A673 (cell line): ENCODE measurements at regions not wholly inside any gene's neighbourhood (a gene's known extent, or its start where the extent isn't known, plus 50 kb on each side); places are given as distances from the start of the nearest gene placed in this dataset.
A peak's percentile ranks its signal among the peaks of the same experiment; 100 is the strongest.

ENCODE experiments used
- BruUV-seq: library from RNA; stranded (reverse); fragments of 400-500 nt; replicated peaks from 2 replicates; lab custom pipeline; 2021; lab: Mats Ljungman, UMichigan
- CTCF ChIA-PET: fragments of 300-600 bp; sonication (Branson Sonifier 250); formaldehyde crosslinking; loops from one replicate; lab custom pipeline; 2022; ENCODE audit warnings: antibody characterized with exemption; lab: Charles Lee
- POLR2A ChIA-PET: fragments of 300-600 bp; sonication (Branson Sonifier 250); formaldehyde crosslinking; loops from one replicate; lab custom pipeline; 2022; ENCODE audit warnings: antibody characterized with exemption; ENCODE audit not compliant: low non-redundant PET; lab: Charles Lee
- DNase-seq: peaks from one replicate; pipeline ENCODE4 v3.0.0-alpha.2; 2015; ENCODE audit warnings: low spot score
- H3K27ac ChIP-seq: fragments of 200-600 bp; sonication (generic); 2 replicates; pipeline ENCODE4 v1.5.1; 2016; ENCODE audit warnings: mixed run types, low read depth, mild to moderate bottlenecking, mixed read lengths, antibody characterized with exemption, low read length; ENCODE audit not compliant: poor library complexity, severe bottlenecking
- H3K27me3 ChIP-seq: fragments of 200-600 bp; sonication (generic); replicated peaks from 2 replicates; pipeline ENCODE4 v1.6.1; 2017; ENCODE audit warnings: mixed run types, low read depth, mild to moderate bottlenecking, mixed read lengths, antibody characterized with exemption, low read length; ENCODE audit not compliant: insufficient read depth, poor library complexity
- H3K36me3 ChIP-seq: fragments of 200-600 bp; sonication (generic); 2 replicates; pipeline ENCODE4 v1.6.1; 2016; ENCODE audit warnings: mixed run types, mild to moderate bottlenecking, mixed read lengths, antibody characterized with exemption, low read length; ENCODE audit not compliant: insufficient read depth, poor library complexity, severe bottlenecking
- H3K4me1 ChIP-seq: fragments of 200-600 bp; sonication (generic); 2 replicates; pipeline ENCODE4 v1.6.1; 2017; ENCODE audit warnings: mixed run types, mild to moderate bottlenecking, mixed read lengths, antibody characterized with exemption, low read length; ENCODE audit not compliant: insufficient read depth, poor library complexity, severe bottlenecking
- H3K4me3 ChIP-seq: fragments of 200-600 bp; sonication (generic); 2 replicates; pipeline ENCODE4 v1.5.1; 2016; ENCODE audit warnings: low read depth, mixed run types, mild to moderate bottlenecking, mixed read lengths, low read length; ENCODE audit not compliant: poor library complexity, severe bottlenecking
- H3K9me3 ChIP-seq: fragments of 200-600 bp; sonication (generic); 2 replicates; pipeline ENCODE4 v1.6.1; 2016; ENCODE audit warnings: mixed run types, low read depth, mild to moderate bottlenecking, mixed read lengths, antibody characterized with exemption, low read length; ENCODE audit not compliant: poor library complexity, severe bottlenecking
- EZH2 ChIP-seq: fragments of 200-600 bp; sonication (generic); IDR thresholded peaks from 2 replicates; pipeline ENCODE4 v1.6.1; 2017; ENCODE audit warnings: borderline replicate concordance, low read depth, mild to moderate bottlenecking, mixed read lengths, antibody characterized with exemption, low read length; ENCODE audit not compliant: poor library complexity, severe bottlenecking
- intact Hi-C: fragments of 100-400 bp; cut with micrococcal nuclease; formaldehyde crosslinking; loops from one replicate; pipeline ENCODE4 v1.10.0; 2022; ENCODE audit not compliant: unreplicated experiment
- TF ChIP-seq, protein P1 (sequence below): fragments of 300-800, 200-600 bp; sonication (generic); conservative IDR thresholded peaks from 2 replicates; pipeline ENCODE4 v1.5.1; 2017; ENCODE audit warnings: low read depth, mild to moderate bottlenecking, antibody characterized with exemption, low read length, moderate library complexity, mixed read lengths

DNA sequence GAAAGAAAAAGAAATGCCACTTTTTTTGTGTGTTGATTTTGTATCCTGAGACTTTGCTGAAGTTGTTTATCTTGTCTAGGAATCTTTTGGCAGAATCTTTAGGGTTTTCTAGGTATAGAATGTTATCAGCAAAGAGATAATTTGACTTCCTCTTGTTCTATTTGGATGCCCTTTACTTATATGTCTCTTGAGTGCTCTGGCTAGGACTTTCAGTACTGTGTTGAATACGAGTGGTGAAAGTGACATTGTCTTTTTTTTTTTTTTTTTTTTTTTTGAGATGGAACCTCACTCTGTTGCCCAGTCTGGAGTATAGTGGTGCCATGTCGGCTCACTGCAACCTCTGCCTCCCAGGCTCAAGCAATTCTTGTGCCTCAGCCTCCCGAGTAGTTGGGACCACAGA, 64.7 kb upstream of the NPHP3 start:
- DNase-seq = no peak
- BruUV-seq = no TSS peak
- Histone ChIP-seq H3K4me1 (peaks cover 19% of the 10 kb centered on the region), H3K27me3 (peaks cover 19% of the 10 kb centered on the region), H3K9me3 (no peaks in the 10 kb centered on the region), H3K4me3 (no peak overlapping the region), H3K27ac (no peak overlapping the region), H3K36me3 (no peaks in the 10 kb centered on the region)
- POLR2A ChIA-PET = no interaction called here
- intact Hi-C loops = no loop called here
- CTCF ChIA-PET = no interaction called here
- no peak for TF ChIP-seq EZH2
- TF ChIP-seq, protein P1, sequence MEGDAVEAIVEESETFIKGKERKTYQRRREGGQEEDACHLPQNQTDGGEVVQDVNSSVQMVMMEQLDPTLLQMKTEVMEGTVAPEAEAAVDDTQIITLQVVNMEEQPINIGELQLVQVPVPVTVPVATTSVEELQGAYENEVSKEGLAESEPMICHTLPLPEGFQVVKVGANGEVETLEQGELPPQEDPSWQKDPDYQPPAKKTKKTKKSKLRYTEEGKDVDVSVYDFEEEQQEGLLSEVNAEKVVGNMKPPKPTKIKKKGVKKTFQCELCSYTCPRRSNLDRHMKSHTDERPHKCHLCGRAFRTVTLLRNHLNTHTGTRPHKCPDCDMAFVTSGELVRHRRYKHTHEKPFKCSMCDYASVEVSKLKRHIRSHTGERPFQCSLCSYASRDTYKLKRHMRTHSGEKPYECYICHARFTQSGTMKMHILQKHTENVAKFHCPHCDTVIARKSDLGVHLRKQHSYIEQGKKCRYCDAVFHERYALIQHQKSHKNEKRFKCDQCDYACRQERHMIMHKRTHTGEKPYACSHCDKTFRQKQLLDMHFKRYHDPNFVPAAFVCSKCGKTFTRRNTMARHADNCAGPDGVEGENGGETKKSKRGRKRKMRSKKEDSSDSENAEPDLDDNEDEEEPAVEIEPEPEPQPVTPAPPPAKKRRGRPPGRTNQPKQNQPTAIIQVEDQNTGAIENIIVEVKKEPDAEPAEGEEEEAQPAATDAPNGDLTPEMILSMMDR = no peak

DNA sequence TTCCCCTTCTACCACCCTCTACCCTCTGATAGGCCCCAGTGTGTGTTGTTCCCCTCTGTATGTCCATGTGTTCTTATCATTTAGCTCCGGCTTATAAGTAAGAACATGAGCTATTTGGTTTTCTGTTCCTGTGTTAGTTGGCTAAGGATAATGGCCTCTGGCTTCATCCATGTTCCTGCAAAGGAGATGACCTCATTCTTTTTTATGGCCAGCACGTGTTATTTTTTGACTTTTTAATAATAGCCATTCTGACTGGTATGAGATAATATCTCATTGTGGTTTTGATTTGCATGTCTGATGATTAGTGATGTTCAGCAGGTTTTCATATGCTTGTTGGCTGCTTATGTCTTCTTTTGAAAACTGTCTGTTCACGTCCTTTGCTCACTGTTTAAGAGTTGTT, 63.1 kb upstream of the NPHP3 start:
- BruUV-seq = no TSS peak
- Histone ChIP-seq H3K36me3 (no peaks in the 10 kb centered on the region), H3K4me3 (no peak overlapping the region), H3K27ac (no peak overlapping the region), H3K27me3 (peaks cover 3% of the 10 kb centered on the region), H3K9me3 (no peaks in the 10 kb centered on the region), H3K4me1 (peaks cover 19% of the 10 kb centered on the region)
- TF ChIP-seq EZH2 = no peak
- TF ChIP-seq, protein P1 = no peak
- POLR2A ChIA-PET = no interaction called here
- intact Hi-C loops = no loop called here
- DNase-seq = no peak
- CTCF ChIA-PET = no interaction called here

DNA sequence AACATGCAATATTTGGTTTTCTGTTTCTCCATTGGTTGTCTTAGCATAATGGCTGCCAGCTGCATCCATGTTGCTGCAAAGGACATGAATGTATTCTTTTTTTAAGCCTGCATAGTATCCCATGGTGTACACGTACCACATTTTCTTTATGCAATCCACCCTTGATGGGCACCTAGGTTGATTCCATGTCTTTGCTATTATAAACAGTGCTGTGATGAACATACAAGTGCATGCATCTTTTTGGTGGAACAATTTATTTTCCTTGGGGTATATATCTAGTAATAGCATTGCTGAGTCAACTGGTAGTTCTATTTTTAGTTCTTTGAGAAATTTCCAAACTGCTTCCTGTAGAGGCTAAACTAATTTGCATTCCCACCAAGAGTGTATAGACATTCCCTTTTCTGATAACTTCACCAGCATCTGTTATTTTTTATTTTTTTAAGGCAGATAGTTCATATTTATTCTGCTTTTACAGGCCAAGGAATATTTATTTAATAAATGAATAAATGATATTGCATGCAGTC, 62.4 kb upstream of the NPHP3 start:
- no TSS peak for BruUV-seq

More for the DNA sequence above, 62.4 kb upstream of the NPHP3 start:
- peak; percentile 15 for DNase-seq
- Histone ChIP-seq H3K4me3 (no peak overlapping the region), H3K4me1 (peaks cover 19% of the 10 kb centered on the region), H3K9me3 (no peaks in the 10 kb centered on the region), H3K27me3 (no peaks in the 10 kb centered on the region), H3K27ac (no peak overlapping the region), H3K36me3 (no peaks in the 10 kb centered on the region)
- CTCF ChIA-PET = no interaction called here
- POLR2A ChIA-PET = no interaction called here
- intact Hi-C loops = no loop called here
- TF ChIP-seq, protein P1 = no peak
- TF ChIP-seq EZH2 = no peak
